ENCODE measurements at regions not wholly inside any gene's neighbourhood (a gene's known extent, or its start where the extent isn't known, plus 50 kb on each side); places are given as distances from the start of the nearest gene placed in this dataset.

DNA sequence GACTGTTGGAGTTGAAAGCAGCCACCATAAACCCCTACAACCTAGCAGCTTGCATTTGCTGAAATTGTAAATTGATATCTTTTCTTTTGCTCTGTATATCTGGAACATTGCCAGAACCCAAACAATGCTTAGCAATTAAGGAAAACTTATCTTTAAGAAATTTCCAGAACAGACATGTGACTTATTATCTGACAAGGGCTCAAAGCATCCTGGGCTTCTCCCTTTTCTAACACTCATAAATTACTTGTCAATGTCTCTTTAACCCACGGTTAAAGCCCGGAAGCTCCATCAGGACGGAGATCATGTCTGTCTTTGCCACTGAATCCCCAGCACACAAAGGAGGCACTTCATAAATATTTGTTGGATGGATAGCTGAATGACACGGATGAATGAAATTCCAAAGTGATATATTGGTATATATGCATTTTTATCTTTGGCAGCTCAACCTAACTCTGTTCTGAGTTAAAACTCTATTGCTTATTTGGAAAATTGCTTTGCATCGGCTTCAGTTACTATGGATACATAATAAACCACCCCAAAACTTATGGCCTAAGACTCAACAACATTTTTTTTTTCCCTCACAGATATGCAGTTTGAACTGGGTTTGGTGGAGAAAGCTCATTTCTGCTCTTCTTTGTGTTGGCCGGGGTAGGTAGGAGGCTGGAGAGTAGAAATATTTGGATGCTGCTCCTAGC is 103.1 kb upstream of the CLINT1 start:
- Histone ChIP-seq H3K27me3 (no peaks in the 10 kb centered on the region), H3K9me3 (no peaks in the 10 kb centered on the region), H3K4me3 (no peak overlapping the region), H3K4me1 (no peaks in the 10 kb centered on the region), H3K36me3 (replicated peaks in 1 of 2; ENCODE audit: insufficient read depth in 1 of 2, low read depth in 2 of 2) (no peaks in the 10 kb centered on the region), H3K27ac (no peak overlapping the region)
- 64 to 66% methylated on average over 6 of the region's 6 CpGs for WGBS, 2 donors
- intact Hi-C loops (cut with DNase I), result no loop called here
- DNase-seq (no peak), ATAC-seq (no peak)
- TF ChIP-seq POLR2A (IDR thresholded peaks at IDR 0.05) (no peak), CTCF (IDR thresholded peaks at IDR 0.05) (no peak)

- ATAC-seq, result no peak
- Histone ChIP-seq H3K4me1 (no peaks in the 10 kb centered on the region), H3K9me3 (no peaks in the 10 kb centered on the region), H3K4me3 (no peak overlapping the region), H3K27me3 (no peaks in the 10 kb centered on the region), H3K36me3 (replicated peaks in 1 of 2; ENCODE audit: insufficient read depth in 1 of 2, low read depth in 2 of 2) (no peaks in the 10 kb centered on the region), H3K27ac (no peak overlapping the region)
- peak in 1 of 4 donors; percentile 4 for DNase-seq
- intact Hi-C loops (cut with DNase I), result no loop called here
- no peak for TF ChIP-seq CTCF (IDR thresholded peaks at IDR 0.05)
- no peak for TF ChIP-seq POLR2A (IDR thresholded peaks at IDR 0.05)
- 64 to 69% methylated on average over 9 of the region's 9 CpGs for WGBS, 2 donors
Observed at GRCh38 chr5:157961176-157961575, 102.2 kb upstream of the CLINT1 start.

- no peak for TF ChIP-seq CTCF (IDR thresholded peaks at IDR 0.05)
- no peak for TF ChIP-seq POLR2A (IDR thresholded peaks at IDR 0.05)
- ATAC-seq (no peak), DNase-seq (no peak)
- Histone ChIP-seq H3K36me3 (replicated peaks in 1 of 2; ENCODE audit: insufficient read depth in 1 of 2, low read depth in 2 of 2) (no peaks in the 10 kb centered on the region), H3K27ac (no peak overlapping the region), H3K4me1 (no peaks in the 10 kb centered on the region), H3K27me3 (no peaks in the 10 kb centered on the region), H3K4me3 (no peak overlapping the region), H3K9me3 (no peaks in the 10 kb centered on the region)
- intact Hi-C loops (cut with DNase I), result loop anchor here (10.0 kb wide), 1 partner anchor 145 kb away; no protein-coding TSS in a partner anchor
Observed at GRCh38 chr5:157959370-157959769, 100.4 kb upstream of the CLINT1 start.

- ATAC-seq, result no peak
- H3K4me1 ChIP-seq, result no peaks in the 10 kb centered on the region
- no peak overlapping the region for H3K27ac ChIP-seq
Observed at GRCh38 chr5:157956271-157956885, 97.4 kb upstream of the CLINT1 start.

More at GRCh38 chr5:157956271-157956885, 97.4 kb upstream of the CLINT1 start:
- no peaks in the 10 kb centered on the region for H3K9me3 ChIP-seq
- intact Hi-C loops (cut with DNase I), result loop anchor here (10.0 kb wide), 1 partner anchor 142 kb away; no protein-coding TSS in a partner anchor
- TF ChIP-seq CTCF (IDR thresholded peaks at IDR 0.05), result no peak
- TF ChIP-seq POLR2A (IDR thresholded peaks at IDR 0.05), result no peak
- no peaks in the 10 kb centered on the region for H3K36me3 ChIP-seq (replicated peaks in 1 of 2; ENCODE audit: insufficient read depth in 1 of 2, low read depth in 2 of 2)
- no peak overlapping the region for H3K4me3 ChIP-seq
- no peak for DNase-seq
- WGBS, 2 donors, result 58 to 69% methylated on average over 3 of the region's 3 CpGs
- H3K27me3 ChIP-seq, result no peaks in the 10 kb centered on the region
